OCI-LY7 (cell line): ENCODE measurements at regions not wholly inside any gene's neighbourhood (a gene's known extent, or its start where the extent isn't known, plus 50 kb on each side); places are given as distances from the start of the nearest gene placed in this dataset.
"Not testable (repeated sequence)": the region's sequence is repeated elsewhere in the genome, so short reads cannot be mapped to it uniquely, and the experiment has no call there.

ENCODE experiments used
- BruUV-seq: library from RNA; stranded (reverse); fragments of 400-500 nt; replicated peaks from 2 replicates; lab custom pipeline; 2021; lab: Mats Ljungman, UMichigan
- CTCF ChIA-PET: fragments of 300-600 bp; sonication (Branson Sonifier 250); formaldehyde crosslinking; loops from one replicate; lab custom pipeline; 2022; ENCODE audit warnings: antibody characterized with exemption; ENCODE audit not compliant: unreplicated experiment; lab: Charles Lee
- POLR2A ChIA-PET: fragments of 300-600 bp; sonication (Branson Sonifier 250); formaldehyde crosslinking; loops from one replicate; lab custom pipeline; 2022; ENCODE audit warnings: antibody characterized with exemption; lab: Charles Lee
- DNase-seq: peaks from one replicate; pipeline ENCODE4 v3.0.0-alpha.2; 2015; ENCODE audit warnings: low spot score
- H2AFZ ChIP-seq: fragments of 200-600 bp; sonication (generic), shearing (Covaris generic); 2 replicates; pipeline ENCODE4 v1.6.1; 2014; ENCODE audit warnings: mild to moderate bottlenecking, antibody characterized with exemption, low read length, moderate library complexity
- H3K27ac ChIP-seq: fragments of 200-600 bp; sonication (generic); 2 replicates; pipeline ENCODE4 v1.5.1; 2014; ENCODE audit warnings: mixed run types, low read depth, mild to moderate bottlenecking, moderate library complexity, low read length, inconsistent platforms; ENCODE audit not compliant: poor library complexity, severe bottlenecking
- H3K36me3 ChIP-seq: fragments of 200-600 bp; sonication (generic); 2 replicates; pipeline ENCODE4 v1.6.1; 2014; ENCODE audit warnings: mild to moderate bottlenecking, antibody characterized with exemption, low read length, moderate library complexity, mixed read lengths; ENCODE audit not compliant: insufficient read depth
- H3K4me1 ChIP-seq: fragments of 200-600 bp; sonication (generic); 2 replicates; pipeline ENCODE4 v1.5.1; 2014; ENCODE audit warnings: mild to moderate bottlenecking, low read length; ENCODE audit not compliant: insufficient read depth, poor library complexity, severe bottlenecking
- H3K4me2 ChIP-seq: fragments of 200-600 bp; sonication (generic); 2 replicates; pipeline ENCODE4 v1.6.1; 2014; ENCODE audit warnings: mild to moderate bottlenecking, low read length
- H3K4me3 ChIP-seq: fragments of 200-600 bp; sonication (generic); 2 replicates; pipeline ENCODE4 v1.5.1; 2014; ENCODE audit warnings: mild to moderate bottlenecking, low read depth, low read length; ENCODE audit not compliant: poor library complexity, severe bottlenecking
- H3K79me2 ChIP-seq: fragments of 200-600 bp; sonication (generic); 2 replicates; pipeline ENCODE4 v1.6.1; 2016; ENCODE audit warnings: low read depth, mild to moderate bottlenecking, low read length, moderate library complexity, mixed read lengths; ENCODE audit not compliant: insufficient read depth
- H3K9me2 ChIP-seq: fragments of 200-600 bp; sonication (generic); 2 replicates; pipeline ENCODE4 v1.6.1; 2016; ENCODE audit warnings: mild to moderate bottlenecking, low read length, mixed read lengths; ENCODE audit not compliant: insufficient read depth
- H3K9me3 ChIP-seq: fragments of 200-600 bp; sonication (generic); 2 replicates; pipeline ENCODE4 v1.6.1; 2014; ENCODE audit warnings: mild to moderate bottlenecking, mixed run types, low read length, mixed read lengths
- H4K20me1 ChIP-seq: fragments of 200-600 bp; sonication (generic); 2 replicates; pipeline ENCODE4 v1.6.1; 2014; ENCODE audit warnings: mild to moderate bottlenecking, antibody characterized with exemption, low read length, moderate library complexity, mixed read lengths; ENCODE audit not compliant: insufficient read depth
- intact Hi-C: fragments of 100-400 bp; cut with micrococcal nuclease; formaldehyde crosslinking; loops from one replicate; pipeline ENCODE4 v1.10.0; 2022; ENCODE audit not compliant: unreplicated experiment

GRCh38 chr21:6097736-6098135, 4423.6 kb upstream of the TPTE start:
- DNase-seq, BruUV-seq, CTCF ChIA-PET: not testable (repeated sequence)

GRCh38 chr21:6098191-6098935, 4423.0 kb upstream of the TPTE start:
- BruUV-seq, intact Hi-C loops, H3K36me3 ChIP-seq, H3K4me3 ChIP-seq, H3K9me2 ChIP-seq, H3K79me2 ChIP-seq, H3K4me2 ChIP-seq, H4K20me1 ChIP-seq, H3K4me1 ChIP-seq, H2AFZ ChIP-seq, POLR2A ChIA-PET, DNase-seq, CTCF ChIA-PET, H3K27ac ChIP-seq, H3K9me3 ChIP-seq: not testable (repeated sequence)

More at GRCh38 chr21:6097736-6098135, 4423.6 kb upstream of the TPTE start:
- POLR2A ChIA-PET, H4K20me1 ChIP-seq, H3K4me1 ChIP-seq, H3K36me3 ChIP-seq, H3K79me2 ChIP-seq, H3K9me2 ChIP-seq, H3K4me2 ChIP-seq, intact Hi-C loops, H3K27ac ChIP-seq, H3K9me3 ChIP-seq, H3K4me3 ChIP-seq, H2AFZ ChIP-seq: not testable (repeated sequence)

- H3K9me3 ChIP-seq, H3K36me3 ChIP-seq, intact Hi-C loops, H3K79me2 ChIP-seq, H3K4me3 ChIP-seq, H3K4me1 ChIP-seq, H4K20me1 ChIP-seq, H3K27ac ChIP-seq, DNase-seq, H2AFZ ChIP-seq, CTCF ChIA-PET, H3K4me2 ChIP-seq, H3K9me2 ChIP-seq, BruUV-seq, POLR2A ChIA-PET: not testable (repeated sequence)
These were observed 4419.8 kb upstream of the TPTE start for GRCh38 chr21:6101588-6101987.

- H3K9me3 ChIP-seq, BruUV-seq, H3K9me2 ChIP-seq, CTCF ChIA-PET, H2AFZ ChIP-seq, H3K4me1 ChIP-seq, H4K20me1 ChIP-seq, H3K36me3 ChIP-seq, H3K4me2 ChIP-seq, intact Hi-C loops, POLR2A ChIA-PET, H3K79me2 ChIP-seq, H3K27ac ChIP-seq, H3K4me3 ChIP-seq, DNase-seq: not testable (repeated sequence)
These were observed 4416.8 kb upstream of the TPTE start for GRCh38 chr21:6104546-6104945.

GRCh38 chr21:6106686-6107567, 4414.5 kb upstream of the TPTE start:
- POLR2A ChIA-PET, BruUV-seq, CTCF ChIA-PET: not testable (repeated sequence)

GRCh38 chr21:6108894-6109293, 4412.5 kb upstream of the TPTE start:
- DNase-seq, H2AFZ ChIP-seq, H3K27ac ChIP-seq, H3K9me2 ChIP-seq, BruUV-seq, H3K9me3 ChIP-seq, H3K4me3 ChIP-seq, H3K79me2 ChIP-seq, CTCF ChIA-PET, H3K4me1 ChIP-seq, H3K4me2 ChIP-seq, H4K20me1 ChIP-seq, H3K36me3 ChIP-seq, intact Hi-C loops, POLR2A ChIA-PET: not testable (repeated sequence)

More at GRCh38 chr21:6106686-6107567, 4414.5 kb upstream of the TPTE start:
- H3K36me3 ChIP-seq, H3K4me3 ChIP-seq, H3K4me1 ChIP-seq, H3K9me3 ChIP-seq, H3K27ac ChIP-seq, DNase-seq, H4K20me1 ChIP-seq, H2AFZ ChIP-seq, intact Hi-C loops, H3K79me2 ChIP-seq, H3K4me2 ChIP-seq, H3K9me2 ChIP-seq: not testable (repeated sequence)
